ENCODE measurements at regions not wholly inside any gene's neighbourhood (a gene's known extent, or its start where the extent isn't known, plus 50 kb on each side); places are given as distances from the start of the nearest gene placed in this dataset.

DNA sequence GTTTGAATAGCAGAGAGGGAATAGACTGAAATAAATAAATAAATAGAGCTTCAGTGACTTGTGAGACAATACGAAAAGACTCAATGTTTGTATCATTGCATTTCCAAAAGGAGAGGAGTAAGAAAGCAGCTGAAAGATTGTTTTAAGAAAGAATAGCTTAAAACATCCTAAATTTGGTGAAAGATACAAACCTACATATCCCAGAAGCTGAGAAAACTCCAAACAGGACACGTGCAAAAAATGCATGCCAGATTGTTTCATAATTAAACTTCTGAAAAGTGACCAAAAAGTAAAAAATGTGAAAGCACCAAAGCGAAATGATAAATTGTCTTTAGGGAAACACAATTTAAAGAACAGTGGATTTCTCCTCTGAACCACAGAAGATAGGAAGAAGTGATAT lies 711.0 kb downstream of the AACS start:
- TF ChIP-seq, protein P1, sequence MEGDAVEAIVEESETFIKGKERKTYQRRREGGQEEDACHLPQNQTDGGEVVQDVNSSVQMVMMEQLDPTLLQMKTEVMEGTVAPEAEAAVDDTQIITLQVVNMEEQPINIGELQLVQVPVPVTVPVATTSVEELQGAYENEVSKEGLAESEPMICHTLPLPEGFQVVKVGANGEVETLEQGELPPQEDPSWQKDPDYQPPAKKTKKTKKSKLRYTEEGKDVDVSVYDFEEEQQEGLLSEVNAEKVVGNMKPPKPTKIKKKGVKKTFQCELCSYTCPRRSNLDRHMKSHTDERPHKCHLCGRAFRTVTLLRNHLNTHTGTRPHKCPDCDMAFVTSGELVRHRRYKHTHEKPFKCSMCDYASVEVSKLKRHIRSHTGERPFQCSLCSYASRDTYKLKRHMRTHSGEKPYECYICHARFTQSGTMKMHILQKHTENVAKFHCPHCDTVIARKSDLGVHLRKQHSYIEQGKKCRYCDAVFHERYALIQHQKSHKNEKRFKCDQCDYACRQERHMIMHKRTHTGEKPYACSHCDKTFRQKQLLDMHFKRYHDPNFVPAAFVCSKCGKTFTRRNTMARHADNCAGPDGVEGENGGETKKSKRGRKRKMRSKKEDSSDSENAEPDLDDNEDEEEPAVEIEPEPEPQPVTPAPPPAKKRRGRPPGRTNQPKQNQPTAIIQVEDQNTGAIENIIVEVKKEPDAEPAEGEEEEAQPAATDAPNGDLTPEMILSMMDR (IDR thresholded peaks at IDR 0.05 in 8 of 11, conservative IDR thresholded peaks at IDR 0.05 in 3 of 11): no peak
- TF ChIP-seq POLR2A (IDR thresholded peaks at IDR 0.05) (no peak), POLR2AphosphoS5 (IDR thresholded peaks at IDR 0.05) (no peak)
